DND-41 (cell line): ENCODE measurements at regions not wholly inside any gene's neighbourhood (a gene's known extent, or its start where the extent isn't known, plus 50 kb on each side); places are given as distances from the start of the nearest gene placed in this dataset.

Source experiments
- ATAC-seq: fragments of 200-7000 bp; cut with Tn5 transposase; 3 replicates; pipeline ENCODE4 v1.9.1; 2021; ENCODE audit warnings: low read depth; ENCODE audit not compliant: insufficient read depth
- DNase-seq: peaks from one replicate; pipeline ENCODE4 v3.0.0-alpha.2; 2020
- H2AFZ ChIP-seq: 2 replicates; pipeline ENCODE4 v1.6.0; 2012; ENCODE audit warnings: low read depth, low read length
- H3K27ac ChIP-seq: 2 replicates; pipeline ENCODE4 v1.5.1; 2012; ENCODE audit warnings: low read length, inconsistent platforms
- H3K27me3 ChIP-seq: fragments of 200-600 bp; sonication (generic); 2 replicates; pipeline ENCODE4 v1.6.0; 2012; ENCODE audit warnings: low read length, mild to moderate bottlenecking, inconsistent platforms; ENCODE audit not compliant: insufficient read depth, poor library complexity
- H3K36me3 ChIP-seq: 2 replicates; pipeline ENCODE4 v1.5.1; 2012; ENCODE audit warnings: low read length, inconsistent platforms; ENCODE audit not compliant: insufficient read depth
- H3K4me1 ChIP-seq: 2 replicates; pipeline ENCODE4 v1.5.1; 2012; ENCODE audit warnings: mild to moderate bottlenecking, low read length; ENCODE audit not compliant: insufficient read depth
- H3K4me2 ChIP-seq: 2 replicates; pipeline ENCODE4 v1.6.0; 2012; ENCODE audit warnings: mild to moderate bottlenecking, moderate library complexity, low read length, inconsistent platforms; ENCODE audit not compliant: insufficient read depth
- H3K4me3 ChIP-seq, 2 experiments: fragments of 200-600 bp in 1 of 2; shearing (Covaris generic) in 1 of 2; 2 replicates each; pipeline ENCODE4 v1.5.1; 2012 to 2016; ENCODE audit warnings: inconsistent platforms in 2 of 2, low read length in 2 of 2, mild to moderate bottlenecking in 2 of 2, low read depth in 1 of 2, moderate library complexity in 1 of 2
- H3K79me2 ChIP-seq: 2 replicates; pipeline ENCODE4 v1.6.0; 2012; ENCODE audit warnings: low read length, inconsistent platforms; ENCODE audit not compliant: insufficient read depth
- H3K9ac ChIP-seq: 2 replicates; pipeline ENCODE4 v1.6.0; 2012; ENCODE audit warnings: low read depth, mild to moderate bottlenecking, inconsistent platforms, low read length, moderate library complexity
- H3K9me3 ChIP-seq: 2 replicates; pipeline ENCODE4 v1.5.1; 2012; ENCODE audit warnings: low read length, moderate library complexity, mild to moderate bottlenecking, inconsistent platforms; ENCODE audit not compliant: insufficient read depth, severe bottlenecking
- H4K20me1 ChIP-seq: 2 replicates; pipeline ENCODE4 v1.6.0; 2012; ENCODE audit warnings: low read length; ENCODE audit not compliant: insufficient read depth
- CTCF ChIP-seq: IDR thresholded peaks from 2 replicates; pipeline ENCODE4 v1.5.1; 2012; ENCODE audit warnings: borderline replicate concordance, low read length, moderate library complexity, mild to moderate bottlenecking; ENCODE audit not compliant: poor library complexity, severe bottlenecking; ENCODE audit errors: extremely low read depth
- EZH2 ChIP-seq: IDR thresholded peaks from 3 replicates; pipeline ENCODE4 v1.6.1; 2012; ENCODE audit warnings: borderline replicate concordance, low read depth, mild to moderate bottlenecking, moderate library complexity, low read length, inconsistent platforms; ENCODE audit not compliant: severe bottlenecking

DNA sequence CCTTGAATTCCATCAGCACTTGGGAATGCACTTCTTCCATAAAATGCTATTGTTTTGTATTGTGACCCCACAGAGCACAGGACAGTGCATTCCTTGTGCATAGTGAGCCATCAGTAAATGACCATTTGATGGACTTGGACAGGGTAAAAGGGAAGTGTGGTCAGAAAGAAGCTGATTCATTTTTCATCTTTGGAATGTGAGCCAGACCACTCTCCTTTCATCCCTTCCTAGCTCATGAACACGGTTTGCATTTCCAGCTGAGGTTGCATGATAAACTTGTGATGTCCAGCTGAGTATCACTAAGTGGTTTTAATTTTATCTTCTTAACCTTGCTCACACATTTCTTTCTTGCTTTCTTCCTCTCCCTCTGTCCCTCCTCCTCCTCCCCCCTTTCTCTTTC lies 101.3 kb downstream of the NUDT12 start:
- H3K9me3 ChIP-seq = no peaks in the 10 kb centered on the region
- TF ChIP-seq CTCF (no peak), EZH2 (no peak)
- no peak overlapping the region for H3K9ac ChIP-seq
- ATAC-seq (no peak), DNase-seq (no peak)
- no peak overlapping the region for H3K4me3 ChIP-seq
- H4K20me1 ChIP-seq = no peaks in the 10 kb centered on the region
- no peaks in the 10 kb centered on the region for H3K27me3 ChIP-seq
- H2AFZ ChIP-seq = no peak overlapping the region
- H3K4me1 ChIP-seq = no peaks in the 10 kb centered on the region
- no peaks in the 10 kb centered on the region for H3K79me2 ChIP-seq
- H3K27ac ChIP-seq = no peak overlapping the region
- no peak overlapping the region for H3K4me2 ChIP-seq
- no peaks in the 10 kb centered on the region for H3K36me3 ChIP-seq

DNA sequence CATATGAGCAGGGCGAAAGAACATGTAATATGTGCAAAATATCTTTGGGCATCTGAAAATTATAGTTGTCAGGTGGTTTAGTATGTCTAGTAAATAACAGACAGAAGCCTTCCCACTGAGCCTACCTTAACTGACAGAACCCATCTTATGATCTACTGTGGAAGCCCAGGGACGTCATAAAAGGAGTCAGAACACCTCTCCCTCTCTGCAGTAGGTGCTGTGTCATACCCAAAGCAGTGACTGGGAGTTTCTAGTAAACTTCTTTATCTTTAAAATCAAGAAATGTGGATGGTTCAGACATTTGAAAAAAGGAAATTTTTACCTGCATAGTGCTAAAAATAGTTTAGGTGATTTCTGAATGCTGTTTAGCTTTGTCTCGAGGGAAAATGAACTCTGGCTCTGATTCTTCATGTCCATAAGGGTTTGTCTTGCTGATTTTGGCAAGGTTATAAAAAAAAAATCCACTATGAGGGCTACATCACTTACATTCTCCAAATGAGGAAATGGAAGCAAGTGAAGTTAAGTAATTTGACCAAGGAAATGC lies 104.0 kb downstream of the NUDT12 start:
- Histone ChIP-seq H4K20me1 (no peaks in the 10 kb centered on the region), H3K27ac (no peak overlapping the region), H3K36me3 (no peaks in the 10 kb centered on the region), H3K4me2 (no peak overlapping the region), H3K9ac (no peak overlapping the region), H2AFZ (no peak overlapping the region), H3K79me2 (no peaks in the 10 kb centered on the region), H3K4me1 (no peaks in the 10 kb centered on the region), H3K9me3 (no peaks in the 10 kb centered on the region), H3K27me3 (no peaks in the 10 kb centered on the region), H3K4me3 (no peak overlapping the region)
- TF ChIP-seq CTCF (no peak), EZH2 (no peak)
- DNase-seq (no peak), ATAC-seq (no peak)

- Histone ChIP-seq H3K9me3 (no peaks in the 10 kb centered on the region), H4K20me1 (no peaks in the 10 kb centered on the region), H3K27ac (no peak overlapping the region), H3K4me2 (no peak overlapping the region), H3K9ac (no peak overlapping the region), H2AFZ (no peak overlapping the region), H3K27me3 (no peaks in the 10 kb centered on the region), H3K79me2 (no peaks in the 10 kb centered on the region), H3K4me1 (no peaks in the 10 kb centered on the region), H3K4me3 (no peak overlapping the region), H3K36me3 (no peaks in the 10 kb centered on the region)
- no peak for DNase-seq
- no peak for ATAC-seq
- TF ChIP-seq CTCF (no peak), EZH2 (no peak)
Observed at GRCh38 chr5:103456476-103456875, 106.1 kb downstream of the NUDT12 start.

- H3K27ac ChIP-seq = no peak overlapping the region
- no peaks in the 10 kb centered on the region for H3K9me3 ChIP-seq
- no peaks in the 10 kb centered on the region for H4K20me1 ChIP-seq
- no peak for TF ChIP-seq CTCF
- no peak for TF ChIP-seq EZH2
- no peak overlapping the region for H3K4me3 ChIP-seq
- H3K36me3 ChIP-seq = no peaks in the 10 kb centered on the region
- H3K9ac ChIP-seq = no peak overlapping the region
- no peaks in the 10 kb centered on the region for H3K79me2 ChIP-seq
- H3K4me1 ChIP-seq = no peaks in the 10 kb centered on the region
- DNase-seq (no peak), ATAC-seq (no peak)
- no peak overlapping the region for H3K4me2 ChIP-seq
- H3K27me3 ChIP-seq = no peaks in the 10 kb centered on the region
- H2AFZ ChIP-seq = no peak overlapping the region
Observed at GRCh38 chr5:103455796-103456195, 106.8 kb downstream of the NUDT12 start.
